ENCODE measurements at regions not wholly inside any gene's neighbourhood (a gene's known extent, or its start where the extent isn't known, plus 50 kb on each side); places are given as distances from the start of the nearest gene placed in this dataset.

DNA sequence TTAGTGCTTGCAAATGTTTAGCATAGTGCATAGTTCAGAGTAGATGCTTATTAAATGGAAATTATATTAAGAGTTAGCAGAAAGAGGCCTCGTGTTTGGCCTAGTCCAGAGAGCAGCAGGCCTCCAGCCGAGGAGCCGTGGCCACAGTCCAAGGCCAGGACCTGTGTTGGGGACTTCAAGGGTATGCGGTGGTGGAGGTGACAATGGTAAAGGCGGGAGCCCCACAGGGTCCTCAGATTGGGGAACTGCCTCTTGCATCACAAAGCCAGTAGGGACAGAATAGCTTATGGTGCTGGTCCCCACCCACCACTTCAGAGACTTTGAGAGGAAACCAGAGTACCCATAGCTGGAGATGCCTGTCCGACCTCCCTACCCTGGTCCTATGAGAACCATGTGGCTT, 554.6 kb upstream of the RIOK2 start:
- Histone ChIP-seq H3K27me3 (ENCODE audit: insufficient read depth, poor library complexity, severe bottlenecking) (no peaks in the 10 kb centered on the region), H3K4me3 (replicated peaks; ENCODE audit: insufficient read depth, low read length) (no peak overlapping the region), H3K27ac (replicated peaks) (no peak overlapping the region)
- DNase-seq (ENCODE audit: low read depth in 1 of 2, low spot score in 1 of 2) = no peak
- TF ChIP-seq GABPA (IDR thresholded peaks at IDR 0.05; ENCODE audit: low read depth) = no peak
- no peak for TF ChIP-seq POLR2AphosphoS5 (IDR thresholded peaks at IDR 0.05; ENCODE audit: low read depth)
- no peak for TF ChIP-seq REST (IDR thresholded peaks at IDR 0.05; ENCODE audit: insufficient replicate concordance, low read depth)
- no peak for TF ChIP-seq CTCF (IDR thresholded peaks at IDR 0.05; ENCODE audit: insufficient read depth, low read length)
- TF ChIP-seq SPI1 (IDR thresholded peaks at IDR 0.05; ENCODE audit: borderline replicate concordance, low read depth) = no peak

DNA sequence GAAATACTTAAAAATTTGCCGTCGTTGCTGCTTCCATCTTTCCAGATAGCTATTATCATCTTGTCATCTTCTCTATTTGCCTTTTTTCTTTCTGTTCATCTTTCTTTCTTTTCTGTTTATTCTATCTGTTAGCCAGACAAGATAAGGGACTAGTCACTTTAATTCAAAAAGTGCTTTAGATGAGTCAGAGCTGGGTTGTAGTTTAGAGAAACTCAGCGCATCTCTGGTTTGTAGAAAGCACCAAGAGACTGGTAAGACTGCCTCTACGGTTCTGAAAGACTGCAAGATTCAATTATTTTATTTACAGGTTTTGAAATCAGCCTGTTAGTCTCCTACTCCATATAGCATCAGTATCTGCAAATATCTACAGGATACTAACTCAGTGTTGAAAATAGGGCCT, 562.8 kb upstream of the RIOK2 start:
- TF ChIP-seq POLR2AphosphoS5 (IDR thresholded peaks at IDR 0.05; ENCODE audit: low read depth) = no peak
- no peak for TF ChIP-seq GABPA (IDR thresholded peaks at IDR 0.05; ENCODE audit: low read depth)
- TF ChIP-seq CTCF (IDR thresholded peaks at IDR 0.05; ENCODE audit: insufficient read depth, low read length) = no peak
- no peak for TF ChIP-seq REST (IDR thresholded peaks at IDR 0.05; ENCODE audit: insufficient replicate concordance, low read depth)
- no peak for TF ChIP-seq SPI1 (IDR thresholded peaks at IDR 0.05; ENCODE audit: borderline replicate concordance, low read depth)
- Histone ChIP-seq H3K27ac (replicated peaks) (no peak overlapping the region), H3K4me3 (replicated peaks; ENCODE audit: insufficient read depth, low read length) (no peak overlapping the region), H3K27me3 (ENCODE audit: insufficient read depth, poor library complexity, severe bottlenecking) (no peaks in the 10 kb centered on the region)
- no peak for DNase-seq (ENCODE audit: low read depth in 1 of 2, low spot score in 1 of 2)

DNA sequence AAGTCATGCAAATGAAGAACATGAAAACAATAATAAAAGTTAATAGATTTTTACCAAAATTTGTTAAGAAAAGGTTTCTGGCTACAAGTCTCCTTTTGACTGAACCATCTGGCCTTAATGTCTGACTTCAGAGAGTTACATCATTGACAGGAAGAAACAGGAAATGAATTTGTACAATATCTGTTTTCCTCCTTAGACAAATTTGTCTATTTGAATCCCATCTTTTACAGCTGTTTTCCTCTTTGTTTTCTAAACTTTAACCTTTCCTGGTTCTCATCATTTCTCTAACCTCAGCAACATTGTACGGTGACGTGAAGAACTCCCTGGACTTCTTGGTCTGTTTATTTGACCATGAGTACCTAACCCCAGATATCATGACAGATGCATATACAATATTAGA, 567.5 kb upstream of the RIOK2 start:
- TF ChIP-seq SPI1 (IDR thresholded peaks at IDR 0.05; ENCODE audit: borderline replicate concordance, low read depth) (no peak), POLR2AphosphoS5 (IDR thresholded peaks at IDR 0.05; ENCODE audit: low read depth) (no peak), CTCF (IDR thresholded peaks at IDR 0.05; ENCODE audit: insufficient read depth, low read length) (no peak), GABPA (IDR thresholded peaks at IDR 0.05; ENCODE audit: low read depth) (no peak), REST (IDR thresholded peaks at IDR 0.05; ENCODE audit: insufficient replicate concordance, low read depth) (no peak)
- DNase-seq (ENCODE audit: low read depth in 1 of 2, low spot score in 1 of 2) = no peak

More for the DNA sequence above, 567.5 kb upstream of the RIOK2 start:
- H3K4me3 ChIP-seq (replicated peaks; ENCODE audit: insufficient read depth, low read length) = no peak overlapping the region
- H3K27me3 ChIP-seq (ENCODE audit: insufficient read depth, poor library complexity, severe bottlenecking) = no peaks in the 10 kb centered on the region
- no peak overlapping the region for H3K27ac ChIP-seq (replicated peaks)
